Keratinocyte (primary cell): ENCODE measurements at regions not wholly inside any gene's neighbourhood (a gene's known extent, or its start where the extent isn't known, plus 50 kb on each side); places are given as distances from the start of the nearest gene placed in this dataset.

Source experiments
- CTCF ChIP-seq, 3 experiments: IDR thresholded peaks in 1 of 3; conservative IDR thresholded peaks in 1 of 3; optimal IDR thresholded peaks in 1 of 3; 2 replicates in 2 of 3; 3 replicates in 1 of 3; pipeline versions ENCODE3 to v1.5.1; 2011; ENCODE audit warnings: low read length in 3 of 3, mild to moderate bottlenecking in 3 of 3, moderate library complexity in 2 of 3, control low read depth in 1 of 3, inconsistent platforms in 1 of 3; ENCODE audit not compliant: insufficient read depth in 2 of 3; ENCODE audit errors: extremely low read depth in 1 of 3
- EZH2 ChIP-seq: IDR thresholded peaks from one replicate; pipeline ENCODE4 v1.6.1; 2012; ENCODE audit warnings: inconsistent platforms, mild to moderate bottlenecking, low read length, moderate library complexity

- TF ChIP-seq EZH2 (no peak), CTCF (optimal IDR thresholded peaks at IDR 0.05 in 1 of 3, IDR thresholded peaks at IDR 0.05 in 1 of 3, conservative IDR thresholded peaks at IDR 0.05 in 1 of 3; ENCODE audit: extremely low read depth in 1 of 3, insufficient read depth in 2 of 3, low read length in 3 of 3) (no peak)
Observed at GRCh38 chr10:30553018-30553625, 76.4 kb downstream of the LYZL2 start.
